IMR-90 (cell line): ENCODE measurements at regions not wholly inside any gene's neighbourhood (a gene's known extent, or its start where the extent isn't known, plus 50 kb on each side); places are given as distances from the start of the nearest gene placed in this dataset.

Experiments
- CHD1 ChIP-seq: IDR thresholded peaks from 2 replicates; pipeline ENCODE4 v1.6.1; 2012; ENCODE audit warnings: low read depth, low read length, improper control_type of control experiment
- MAFK ChIP-seq: IDR thresholded peaks from 2 replicates; pipeline ENCODE4 v1.6.1; 2012; ENCODE audit warnings: low read depth, low read length, improper control_type of control experiment
- POLR2A ChIP-seq: IDR thresholded peaks from 2 replicates; pipeline ENCODE4 v1.6.1; 2012; ENCODE audit warnings: mild to moderate bottlenecking, low read depth, low read length
- RCOR1 ChIP-seq: IDR thresholded peaks from 2 replicates; pipeline ENCODE4 v1.6.1; 2012; ENCODE audit warnings: mild to moderate bottlenecking, low read length, improper control_type of control experiment; ENCODE audit not compliant: insufficient replicate concordance
- RFX5 ChIP-seq: IDR thresholded peaks from 2 replicates; pipeline ENCODE4 v1.8.0; 2012; ENCODE audit warnings: low read depth, mild to moderate bottlenecking, low read length, moderate library complexity
- SMC3 ChIP-seq: fragments of 150-350 bp; IDR thresholded peaks from 2 replicates; pipeline ENCODE4 v1.6.1; 2016; ENCODE audit warnings: low read depth, mild to moderate bottlenecking, antibody characterized with exemption, low read length, moderate library complexity
- TF ChIP-seq, protein P1 (sequence below): conservative IDR thresholded peaks from 2 replicates; pipeline ENCODE4 v1.5.1; 2012; ENCODE audit warnings: mild to moderate bottlenecking, low read depth, low read length, improper control_type of control experiment
- TF ChIP-seq, protein P2 (sequence below): fragments of 150-350 bp; IDR thresholded peaks from 2 replicates; pipeline ENCODE4 v1.6.1; 2017; ENCODE audit warnings: mild to moderate bottlenecking, antibody characterized with exemption, low read length, low read depth

DNA sequence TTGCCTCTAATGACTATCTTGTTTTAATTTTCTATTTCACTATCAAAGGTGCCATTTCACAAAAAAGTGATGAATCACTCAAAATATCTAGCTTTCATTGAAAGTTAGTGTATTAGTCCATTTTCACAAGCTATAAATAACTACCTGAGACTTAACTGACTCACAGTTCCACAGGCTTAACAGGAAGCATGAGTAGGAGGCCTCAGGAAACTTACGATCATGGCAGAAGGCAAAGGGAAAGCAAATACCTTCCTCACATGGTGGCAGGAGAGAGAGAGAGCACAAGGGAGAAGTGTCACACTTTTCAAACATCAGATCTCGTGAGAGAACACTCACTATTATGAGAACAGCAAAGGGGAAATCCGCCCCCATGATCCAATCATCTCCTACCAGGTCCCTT, 1220.4 kb upstream of the ZEB2 start:
- TF ChIP-seq, protein P1, sequence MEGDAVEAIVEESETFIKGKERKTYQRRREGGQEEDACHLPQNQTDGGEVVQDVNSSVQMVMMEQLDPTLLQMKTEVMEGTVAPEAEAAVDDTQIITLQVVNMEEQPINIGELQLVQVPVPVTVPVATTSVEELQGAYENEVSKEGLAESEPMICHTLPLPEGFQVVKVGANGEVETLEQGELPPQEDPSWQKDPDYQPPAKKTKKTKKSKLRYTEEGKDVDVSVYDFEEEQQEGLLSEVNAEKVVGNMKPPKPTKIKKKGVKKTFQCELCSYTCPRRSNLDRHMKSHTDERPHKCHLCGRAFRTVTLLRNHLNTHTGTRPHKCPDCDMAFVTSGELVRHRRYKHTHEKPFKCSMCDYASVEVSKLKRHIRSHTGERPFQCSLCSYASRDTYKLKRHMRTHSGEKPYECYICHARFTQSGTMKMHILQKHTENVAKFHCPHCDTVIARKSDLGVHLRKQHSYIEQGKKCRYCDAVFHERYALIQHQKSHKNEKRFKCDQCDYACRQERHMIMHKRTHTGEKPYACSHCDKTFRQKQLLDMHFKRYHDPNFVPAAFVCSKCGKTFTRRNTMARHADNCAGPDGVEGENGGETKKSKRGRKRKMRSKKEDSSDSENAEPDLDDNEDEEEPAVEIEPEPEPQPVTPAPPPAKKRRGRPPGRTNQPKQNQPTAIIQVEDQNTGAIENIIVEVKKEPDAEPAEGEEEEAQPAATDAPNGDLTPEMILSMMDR, result no peak
- TF ChIP-seq RCOR1 (no peak), POLR2A (no peak), SMC3 (no peak), CHD1 (no peak), RFX5 (no peak), MAFK (no peak)
- TF ChIP-seq, protein P2, sequence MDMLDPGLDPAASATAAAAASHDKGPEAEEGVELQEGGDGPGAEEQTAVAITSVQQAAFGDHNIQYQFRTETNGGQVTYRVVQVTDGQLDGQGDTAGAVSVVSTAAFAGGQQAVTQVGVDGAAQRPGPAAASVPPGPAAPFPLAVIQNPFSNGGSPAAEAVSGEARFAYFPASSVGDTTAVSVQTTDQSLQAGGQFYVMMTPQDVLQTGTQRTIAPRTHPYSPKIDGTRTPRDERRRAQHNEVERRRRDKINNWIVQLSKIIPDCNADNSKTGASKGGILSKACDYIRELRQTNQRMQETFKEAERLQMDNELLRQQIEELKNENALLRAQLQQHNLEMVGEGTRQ, result no peak
